WTC11 (cell line): ENCODE measurements at regions not wholly inside any gene's neighbourhood (a gene's known extent, or its start where the extent isn't known, plus 50 kb on each side); places are given as distances from the start of the nearest gene placed in this dataset.

Experiments
- ATAC-seq: fragments of 200-7000 bp; cut with Tn5 transposase; 2 replicates; pipeline ENCODE4 v1.10.0; 2021; ENCODE audit warnings: mild to moderate bottlenecking, moderate library complexity
- CTCF ChIA-PET: fragments of 300-600 bp; sonication (Branson Sonifier 250); formaldehyde crosslinking; loops from one replicate; lab custom pipeline; 2021; ENCODE audit warnings: antibody characterized with exemption; lab: Charles Lee
- POLR2A ChIA-PET: fragments of 350-600 bp; sonication (Branson Sonifier 250); formaldehyde crosslinking; loops from one replicate; lab custom pipeline; 2021; ENCODE audit warnings: antibody characterized with exemption; lab: Charles Lee
- DNase-seq: peaks from one replicate; pipeline ENCODE4 v3.0.0; 2021; ENCODE audit warnings: low spot score
- H3K27ac Mint-ChIP-seq: 2 replicates; pipeline ENCODE4 v1.8.0; 2021; ENCODE audit warnings: mixed read lengths
- H3K27me3 Mint-ChIP-seq: 2 replicates; pipeline ENCODE4 v1.8.0; 2021; ENCODE audit warnings: low read depth, mild to moderate bottlenecking, moderate library complexity, mixed read lengths
- H3K36me3 Mint-ChIP-seq: 2 replicates; pipeline ENCODE4 v1.8.0; 2021; ENCODE audit warnings: mixed read lengths
- H3K4me1 Mint-ChIP-seq: 2 replicates; pipeline ENCODE4 v1.8.0; 2022; ENCODE audit warnings: mixed read lengths
- H3K4me3 Mint-ChIP-seq: 2 replicates; pipeline ENCODE4 v1.8.0; 2021; ENCODE audit warnings: mild to moderate bottlenecking, moderate library complexity, mixed read lengths
- H3K9me3 Mint-ChIP-seq: 2 replicates; pipeline ENCODE4 v1.8.0; 2021; ENCODE audit warnings: mixed read lengths
- AR ChIP-seq: fragments of 250-450 bp; sonication (Bioruptor Pico); IDR thresholded peaks from 2 replicates; pipeline ENCODE4 v1.9.0; 2021; ENCODE audit warnings: mild to moderate bottlenecking
- ELF4 ChIP-seq: sonication (generic); formaldehyde crosslinking; IDR thresholded peaks from 2 replicates; pipeline ENCODE4 v1.8.1; 2022; ENCODE audit warnings: low read depth, mild to moderate bottlenecking, moderate library complexity, missing genetic modification reagents
- EMX1 ChIP-seq: fragments of 250-450 bp; sonication (Bioruptor Pico); IDR thresholded peaks from 2 replicates; pipeline ENCODE4 v1.8.0; 2021; ENCODE audit warnings: mild to moderate bottlenecking
- ETV6 ChIP-seq: sonication (generic); formaldehyde crosslinking; IDR thresholded peaks from 2 replicates; pipeline ENCODE4 v1.8.1; 2022; ENCODE audit warnings: mild to moderate bottlenecking, missing genetic modification reagents
- GRHL2 ChIP-seq: fragments of 250-450 bp; sonication (Bioruptor Pico); IDR thresholded peaks from 2 replicates; pipeline ENCODE4 v1.8.0; 2022; ENCODE audit warnings: mild to moderate bottlenecking, moderate library complexity; ENCODE audit not compliant: insufficient replicate concordance, severe bottlenecking
- NFE2L1 ChIP-seq: sonication (generic); formaldehyde crosslinking; IDR thresholded peaks from 2 replicates; pipeline ENCODE4 v1.8.1; 2023; ENCODE audit warnings: missing genetic modification reagents
- NR1H2 ChIP-seq: sonication (generic); formaldehyde crosslinking; IDR thresholded peaks from 2 replicates; pipeline ENCODE4 v1.9.0; 2021; ENCODE audit warnings: mild to moderate bottlenecking, moderate library complexity, missing genetic modification reagents
- NR2C2 ChIP-seq: sonication (generic); formaldehyde crosslinking; IDR thresholded peaks from 2 replicates; pipeline ENCODE4 v1.8.0; 2022; ENCODE audit warnings: mild to moderate bottlenecking, missing genetic modification reagents
- PRDM15 ChIP-seq: sonication (generic); formaldehyde crosslinking; IDR thresholded peaks from 2 replicates; pipeline ENCODE4 v1.8.0; 2022; ENCODE audit warnings: missing genetic modification reagents
- PRRX2 ChIP-seq: fragments of 250-450 bp; sonication (Bioruptor Pico); IDR thresholded peaks from 2 replicates; pipeline ENCODE4 v1.8.0; 2021; ENCODE audit warnings: mild to moderate bottlenecking
- SOX15 ChIP-seq: fragments of 250-450 bp; sonication (Bioruptor Pico); IDR thresholded peaks from 2 replicates; pipeline ENCODE4 v1.9.0; 2021; ENCODE audit warnings: mild to moderate bottlenecking
- STAT6 ChIP-seq: sonication (generic); formaldehyde crosslinking; conservative IDR thresholded peaks from 2 replicates; pipeline ENCODE4 v1.8.1; 2023; ENCODE audit warnings: mild to moderate bottlenecking, low read depth, missing genetic modification reagents, moderate library complexity
- TCF7 ChIP-seq: sonication (generic); formaldehyde crosslinking; IDR thresholded peaks from 2 replicates; pipeline ENCODE4 v1.8.0; 2022; ENCODE audit warnings: mild to moderate bottlenecking, low read depth, missing genetic modification reagents, moderate library complexity
- TEAD4 ChIP-seq: sonication (generic); formaldehyde crosslinking; IDR thresholded peaks from 2 replicates; pipeline ENCODE4 v1.8.0; 2022; ENCODE audit warnings: mild to moderate bottlenecking, missing genetic modification reagents
- USF1 ChIP-seq: sonication (generic); formaldehyde crosslinking; IDR thresholded peaks from 2 replicates; pipeline ENCODE4 v1.8.0; 2022; ENCODE audit warnings: mild to moderate bottlenecking, missing genetic modification reagents
- ZBTB43 ChIP-seq: sonication (generic); formaldehyde crosslinking; IDR thresholded peaks from 2 replicates; pipeline ENCODE4 v1.8.1; 2023; ENCODE audit warnings: mild to moderate bottlenecking, missing genetic modification reagents
- ZNF138 ChIP-seq: sonication (generic); formaldehyde crosslinking; conservative IDR thresholded peaks from 2 replicates; pipeline ENCODE4 v1.8.1; 2022; ENCODE audit warnings: mild to moderate bottlenecking, moderate library complexity, missing genetic modification reagents
- ZNF281 ChIP-seq: sonication (generic); formaldehyde crosslinking; IDR thresholded peaks from 2 replicates; pipeline ENCODE4 v1.8.0; 2023; ENCODE audit warnings: mild to moderate bottlenecking, missing genetic modification reagents
- ZNF425 ChIP-seq: fragments of 250-450 bp; sonication (Bioruptor Pico); conservative IDR thresholded peaks from 2 replicates; pipeline ENCODE4 v1.9.0; 2021; ENCODE audit warnings: mild to moderate bottlenecking
- ZSCAN18 ChIP-seq: fragments of 250-450 bp; sonication (Bioruptor Pico); IDR thresholded peaks from 2 replicates; pipeline ENCODE4 v2.1.2; 2022; ENCODE audit warnings: mild to moderate bottlenecking, moderate library complexity

- 0 out of 2 replicates have a peak, but pooled peaks have one; percentile 28 for ATAC-seq
- no peaks in the 10 kb centered on the region for H3K27me3 Mint-ChIP-seq
- H3K27ac Mint-ChIP-seq: no peak overlapping the region
- peaks cover 4% of the 10 kb centered on the region for H3K9me3 Mint-ChIP-seq
- H3K36me3 Mint-ChIP-seq: 0 out of 2 replicates have a peak, but pooled peaks cover 2% of the 10 kb centered on the region
- DNase-seq: no peak
- TF ChIP-seq NFE2L1 (no peak), STAT6 (CRISPR knock-in tag) (no peak), SOX15 (CRISPR knock-in tag) (no peak), ETV6 (CRISPR knock-in tag) (no peak), PRRX2 (CRISPR knock-in tag) (no peak), TEAD4 (CRISPR knock-in tag) (no peak), AR (CRISPR knock-in tag) (no peak), PRDM15 (CRISPR knock-in tag) (no peak), ZSCAN18 (CRISPR knock-in tag) (no peak), ZBTB43 (CRISPR knock-in tag) (no peak), ZNF425 (CRISPR knock-in tag) (no peak), GRHL2 (CRISPR knock-in tag) (no peak), USF1 (CRISPR knock-in tag) (no peak), ZNF281 (CRISPR knock-in tag) (no peak), EMX1 (CRISPR knock-in tag) (no peak), NR2C2 (CRISPR knock-in tag) (no peak), ZNF138 (CRISPR knock-in tag) (no peak), ELF4 (CRISPR knock-in tag) (no peak), TCF7 (CRISPR knock-in tag) (no peak), NR1H2 (CRISPR knock-in tag) (no peak)
- peaks cover 25% of the 10 kb centered on the region for H3K4me1 Mint-ChIP-seq
- ChIA-PET POLR2A (no interaction called here), CTCF (no interaction called here)
- no peak overlapping the region for H3K4me3 Mint-ChIP-seq
Measured at GRCh38 chr21:16777041-16777720, 735.7 kb upstream of the CXADR start.
